NB4 (cell line): ENCODE measurements at regions not wholly inside any gene's neighbourhood (a gene's known extent, or its start where the extent isn't known, plus 50 kb on each side); places are given as distances from the start of the nearest gene placed in this dataset.

ENCODE experiments used
- CTCF ChIP-seq: IDR thresholded peaks from one replicate; pipeline ENCODE4 v1.5.1; 2012; ENCODE audit warnings: low read depth, low read length
- POLR2A ChIP-seq: IDR thresholded peaks from 2 replicates; pipeline ENCODE4 v1.6.1; 2011; ENCODE audit warnings: mild to moderate bottlenecking; ENCODE audit not compliant: insufficient read length; ENCODE audit errors: extremely low read depth

DNA sequence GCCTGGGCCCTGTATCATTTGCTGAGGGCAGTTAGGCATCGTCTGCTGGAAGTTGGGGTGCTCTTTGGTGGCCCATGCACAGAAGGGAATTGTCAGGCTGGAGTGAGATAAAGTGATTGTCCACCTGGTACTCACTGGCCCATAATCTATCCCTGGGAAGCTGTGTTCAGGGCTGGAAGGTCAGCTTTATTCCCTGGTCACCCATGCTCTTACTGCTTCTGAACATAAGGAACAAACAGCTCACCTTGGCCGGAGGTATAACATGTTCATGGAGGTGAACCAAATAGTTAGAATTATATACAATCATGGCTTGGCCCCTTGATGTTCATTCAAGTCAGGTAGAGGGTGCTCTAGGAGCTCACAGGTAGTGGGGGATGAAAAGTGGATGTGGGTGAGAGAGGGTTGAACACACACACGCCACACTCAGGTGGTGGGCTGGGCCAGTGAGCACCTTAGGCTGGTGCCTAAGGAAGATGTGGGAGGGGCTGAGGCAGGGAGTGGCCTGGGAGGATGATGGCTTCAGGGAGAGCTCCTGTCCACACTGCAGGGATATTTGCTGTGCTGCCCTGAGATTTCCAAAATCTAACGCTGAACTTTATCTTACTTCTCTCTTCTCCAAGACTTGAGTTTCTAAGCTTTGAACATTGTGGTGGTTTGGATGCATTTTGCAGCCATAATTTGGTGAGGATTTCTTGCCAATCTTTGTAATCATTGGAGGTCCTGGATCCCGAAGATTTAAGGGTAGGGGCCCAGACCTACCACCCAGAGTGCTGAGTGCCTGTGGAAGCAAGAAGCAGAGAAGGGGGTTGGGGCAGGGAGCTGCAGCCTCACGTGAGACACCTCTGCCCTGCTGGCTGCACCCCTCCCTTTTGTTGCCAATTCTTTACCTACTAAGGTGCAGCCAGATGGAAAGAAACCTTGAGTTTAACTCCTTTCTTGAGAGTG is 420.6 kb downstream of the ZNF536 start:
- TF ChIP-seq CTCF = no peak
- TF ChIP-seq POLR2A = no peak
